Mesenteric fat pad (tissue), 1 donor: ENCODE measurements at regions not wholly inside any gene's neighbourhood (a gene's known extent, or its start where the extent isn't known, plus 50 kb on each side); places are given as distances from the start of the nearest gene placed in this dataset.

Source experiments
- DNase-seq: peaks from one replicate; pipeline ENCODE4 v3.0.0-alpha.2; 2020; ENCODE audit warnings: low spot score
- donor health status: DM: yes; HTN: yes; CAD: no.

- peak; percentile 20 for DNase-seq
Measured at GRCh38 chr1:30305519-30305918, 417.9 kb downstream of the MATN1 start.

GRCh38 chr1:30305061-30305460 is 418.3 kb downstream of the MATN1 start:
- no peak for DNase-seq

GRCh38 chr1:30304080-30304479 is 419.3 kb downstream of the MATN1 start:
- no peak for DNase-seq

- peak; percentile 49 for DNase-seq
Measured at GRCh38 chr1:30303387-30303786, 420.0 kb downstream of the MATN1 start.

GRCh38 chr1:30302858-30303257 is 420.5 kb downstream of the MATN1 start:
- peak; percentile 47 for DNase-seq

GRCh38 chr1:30300669-30301068 is 422.7 kb downstream of the MATN1 start:
- DNase-seq = peak; percentile 6

DNA sequence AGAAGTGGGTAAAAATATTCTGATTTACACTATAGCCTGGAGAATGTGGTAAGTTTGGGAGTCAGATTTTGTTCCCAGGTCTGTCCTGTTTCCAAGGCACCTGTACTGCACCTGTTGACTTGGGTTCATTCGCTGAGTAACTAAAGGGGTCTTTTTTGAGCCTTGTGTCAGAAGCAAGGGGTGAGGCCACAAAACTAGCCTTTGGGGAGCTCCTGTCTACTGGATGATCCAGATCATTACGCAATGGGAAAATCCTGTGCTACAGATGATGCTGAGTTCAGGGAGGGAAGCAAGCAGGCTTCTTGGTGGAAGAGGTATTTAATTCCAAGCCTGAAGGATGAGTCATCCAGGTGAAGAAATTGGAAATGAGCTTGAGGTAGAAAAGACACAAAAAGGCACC is 424.0 kb downstream of the MATN1 start:
- peak; percentile 11 for DNase-seq

DNA sequence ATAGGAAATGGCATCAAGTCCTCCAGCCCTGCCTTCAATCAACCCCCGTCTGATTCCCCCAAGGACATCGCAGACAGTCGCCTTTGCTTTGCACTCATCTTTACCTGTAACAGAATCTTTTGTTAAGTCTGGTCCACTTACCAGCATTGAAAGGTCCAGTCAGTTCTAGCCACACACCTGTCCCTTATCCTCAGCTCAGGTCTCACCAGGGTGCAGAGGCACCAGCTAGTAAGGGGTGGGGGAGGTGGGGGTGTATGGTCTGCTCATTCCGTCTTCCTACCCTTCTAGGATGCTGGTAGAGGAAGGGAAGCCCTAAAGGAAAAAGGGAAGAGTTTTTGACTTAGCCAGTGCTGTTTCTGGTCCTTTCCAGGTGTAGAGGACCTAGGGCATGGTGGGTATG is 427.7 kb downstream of the MATN1 start:
- peak; percentile 9 for DNase-seq

GRCh38 chr1:30295266-30295665 is 428.1 kb downstream of the MATN1 start:
- no peak for DNase-seq

DNA sequence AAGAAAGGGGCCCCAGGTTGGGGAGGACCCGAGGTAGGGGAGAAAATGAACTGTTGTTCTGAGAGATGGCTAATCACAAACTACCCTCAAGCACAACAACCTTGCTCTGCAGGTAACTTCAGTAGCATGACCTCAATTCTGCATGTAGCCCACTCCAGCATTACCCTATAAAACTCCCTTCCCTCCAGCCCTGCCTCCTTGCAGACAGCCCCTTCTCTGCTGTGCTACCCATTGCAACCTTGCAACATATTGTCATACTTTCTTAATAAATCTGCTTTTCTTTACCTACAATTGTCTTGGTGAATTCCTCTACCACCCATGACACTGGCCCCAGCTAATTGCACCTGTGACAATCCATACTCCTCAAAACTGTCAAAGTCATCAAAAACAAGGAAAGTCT is 428.9 kb downstream of the MATN1 start:
- peak; percentile 12 for DNase-seq

DNA sequence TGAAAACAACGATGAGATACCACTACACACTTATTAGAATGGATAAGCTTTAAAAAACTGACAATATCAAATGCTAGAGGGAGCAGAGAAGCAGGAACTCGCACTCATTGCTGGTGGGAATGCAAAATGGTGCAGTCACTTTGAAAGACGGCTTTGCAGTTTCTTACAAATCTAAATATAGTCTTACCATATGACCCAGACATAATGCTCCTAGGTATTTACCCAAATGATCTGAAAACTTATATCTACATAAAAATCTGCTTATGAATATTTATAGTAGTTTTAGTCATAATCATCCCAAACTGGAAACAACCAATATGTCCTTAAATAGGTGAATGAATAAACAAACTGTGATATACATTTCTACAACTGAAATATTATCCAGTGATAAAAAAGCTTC is 430.9 kb downstream of the MATN1 start:
- DNase-seq = no peak

- DNase-seq = no peak
Measured at GRCh38 chr1:30291526-30291925, 431.9 kb downstream of the MATN1 start.

DNA sequence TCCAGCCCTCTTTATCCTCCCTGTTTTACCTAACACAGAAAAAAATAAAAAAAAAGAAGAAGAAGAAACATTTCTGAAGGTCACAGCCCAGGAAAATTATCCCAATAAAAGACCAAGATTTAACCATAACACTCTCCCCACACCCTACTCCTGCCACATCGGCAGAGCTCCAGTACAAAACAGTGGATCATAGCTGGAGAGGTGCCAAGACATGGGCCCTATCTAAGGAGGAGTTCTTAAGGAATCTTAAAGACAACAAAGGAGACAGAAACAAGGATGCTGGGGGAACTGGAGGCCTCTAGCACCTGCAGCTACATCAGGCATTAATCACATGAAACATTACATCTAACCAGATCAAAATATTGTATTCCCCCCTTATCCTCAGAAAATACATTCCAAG is 432.8 kb downstream of the MATN1 start:
- no peak for DNase-seq

GRCh38 chr1:30287976-30288375 is 435.4 kb downstream of the MATN1 start:
- peak; percentile 24 for DNase-seq

GRCh38 chr1:30286988-30287839 is 436.2 kb downstream of the MATN1 start:
- DNase-seq = peak; percentile 78

GRCh38 chr1:30286241-30286987 is 437.0 kb downstream of the MATN1 start:
- DNase-seq = peak; percentile 77

DNA sequence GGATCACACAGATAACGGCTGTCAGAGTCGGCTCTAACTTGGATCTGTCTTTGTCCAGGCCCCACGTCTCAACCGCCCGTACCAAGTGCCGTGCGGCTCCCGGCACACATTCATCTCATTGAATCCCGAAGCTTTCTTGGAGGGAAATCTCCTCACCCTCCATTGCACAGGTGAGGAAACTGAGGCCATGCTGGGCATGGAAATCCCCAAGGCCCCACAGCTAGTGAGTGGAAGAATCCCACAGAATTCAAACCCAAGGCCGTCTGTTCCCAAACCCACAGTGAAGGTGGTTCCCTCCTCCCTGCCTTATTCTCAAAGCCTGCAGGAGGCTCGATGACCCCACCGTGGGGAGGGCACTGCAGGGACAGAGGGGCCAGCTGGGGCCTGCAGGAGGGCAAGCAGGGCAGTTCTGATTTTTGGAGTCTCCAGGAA is 437.9 kb downstream of the MATN1 start:
- peak; percentile 57 for DNase-seq

DNA sequence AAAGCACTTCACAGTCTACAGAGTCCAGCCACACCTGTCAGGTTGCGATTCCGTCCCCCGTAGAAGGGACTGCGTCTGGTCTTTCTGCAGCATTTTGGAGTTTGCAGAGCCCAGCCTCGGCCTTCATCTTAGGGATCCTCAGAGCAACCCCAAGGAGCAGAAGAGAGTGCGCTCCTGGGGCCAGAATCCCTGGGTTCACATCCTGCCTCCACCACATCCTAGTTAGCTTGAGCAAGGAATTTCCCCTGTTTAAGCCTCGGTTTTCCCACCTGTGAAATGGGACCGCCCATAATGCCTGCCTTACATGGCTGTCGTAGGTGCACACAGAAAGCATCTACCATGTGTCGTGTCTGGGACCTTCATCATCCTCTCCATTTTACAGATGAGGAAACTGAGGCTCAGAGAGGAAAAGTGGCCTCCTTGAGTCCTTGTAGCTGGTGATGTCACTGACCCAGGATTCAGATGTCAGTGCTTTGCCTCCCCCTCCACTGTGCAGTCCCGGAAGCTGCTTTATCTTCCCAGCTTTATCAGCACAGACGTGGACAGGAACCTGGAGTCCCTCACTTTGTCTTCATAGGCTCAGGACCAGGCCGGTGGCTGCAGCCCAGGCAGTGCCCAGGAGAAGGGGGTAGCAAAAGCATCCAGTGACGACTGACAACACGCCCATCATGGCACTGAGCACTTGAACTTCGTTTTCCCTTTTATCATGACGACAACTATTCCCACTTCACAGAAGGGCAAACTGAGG is 438.5 kb downstream of the MATN1 start:
- peak; percentile 45 for DNase-seq

DNA sequence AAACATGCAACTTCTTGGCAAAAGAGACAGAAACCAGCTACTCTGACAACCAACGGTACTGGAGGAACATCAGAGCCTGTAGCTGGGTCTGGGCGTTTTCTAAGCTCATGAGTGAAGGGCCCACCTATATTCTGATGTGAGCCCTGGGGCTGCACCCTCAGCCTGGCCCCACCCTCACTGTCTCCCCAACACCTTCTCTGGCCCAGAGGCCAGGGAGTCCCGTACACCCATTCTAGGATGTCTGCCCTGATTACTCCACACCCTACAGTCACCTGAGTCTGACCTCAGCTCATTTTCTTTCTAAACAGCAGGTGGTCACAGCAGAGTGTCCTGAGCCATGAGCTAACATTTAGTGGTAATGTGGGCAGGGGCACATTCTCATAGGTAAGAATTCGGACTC is 439.2 kb downstream of the MATN1 start:
- DNase-seq = peak; percentile 77

DNA sequence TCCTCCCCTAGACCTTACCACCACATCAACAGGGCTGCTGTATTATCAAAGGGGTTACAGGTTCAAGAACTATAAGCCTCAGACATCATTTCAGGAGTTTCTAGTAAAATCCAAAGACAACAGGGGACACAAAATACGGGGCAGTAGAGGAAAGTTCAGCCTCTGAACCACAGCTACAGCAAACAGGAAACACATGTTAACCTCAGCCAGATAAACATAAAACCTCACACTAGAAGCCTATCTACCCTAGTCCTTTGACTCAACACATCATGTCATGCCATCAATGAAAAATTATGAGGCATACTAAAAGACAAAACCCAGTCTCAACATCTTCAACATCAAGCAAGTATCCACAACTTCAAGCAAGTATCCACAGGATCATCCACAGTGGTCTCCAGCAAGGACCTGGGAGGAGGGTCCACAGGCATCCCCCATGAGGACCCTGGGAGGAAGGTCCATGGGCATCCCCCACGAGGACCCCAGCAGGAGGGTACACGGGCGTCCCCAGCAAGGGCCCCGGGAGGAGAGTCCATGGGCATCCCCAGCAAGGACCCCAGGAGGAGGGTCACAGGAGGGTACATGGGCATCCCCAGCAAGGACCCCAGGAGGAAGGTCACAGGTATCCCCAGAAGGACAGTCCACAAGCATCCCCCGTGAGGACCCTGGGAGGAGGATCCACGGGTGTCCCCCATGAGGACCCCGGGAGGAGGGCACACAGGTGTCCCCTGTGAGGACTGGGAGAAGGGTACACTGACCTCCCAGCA is 440.0 kb downstream of the MATN1 start:
- peak; percentile 82 for DNase-seq

GRCh38 chr1:30280572-30280971 is 442.8 kb downstream of the MATN1 start:
- DNase-seq = no peak
